ENCODE measurements at regions not wholly inside any gene's neighbourhood (a gene's known extent, or its start where the extent isn't known, plus 50 kb on each side); places are given as distances from the start of the nearest gene placed in this dataset.

- no peak overlapping the region for H3K14ac ChIP-seq (ENCODE audit: insufficient read length)
- no peak overlapping the region for H3K9ac ChIP-seq (replicated peaks in 1 of 4; ENCODE audit: extremely low read depth in 1 of 4, low read depth in 3 of 4, low read length in 3 of 4)
- H4K8ac ChIP-seq (ENCODE audit: extremely low read depth, insufficient read depth, low read length) = no peak overlapping the region
- H2BK15ac ChIP-seq (ENCODE audit: low read length) = no peak overlapping the region
- no peak overlapping the region for H2BK120ac ChIP-seq (replicated peaks; ENCODE audit: low read depth, low read length)
- H3K4me2 ChIP-seq (ENCODE audit: insufficient read depth in 1 of 2, low read depth in 2 of 2, low read length in 2 of 2) = no peak overlapping the region
- no peak overlapping the region for H2AK5ac ChIP-seq (ENCODE audit: low read depth, low read length)
- H4K20me1 ChIP-seq (replicated peaks in 1 of 2; ENCODE audit: control insufficient read depth in 1 of 2, insufficient read depth in 2 of 2, low read length in 2 of 2) = no peaks in the 10 kb centered on the region
- FAIRE-seq (no peak), DNase-seq (ENCODE audit: low read depth in 1 of 2, low spot score in 2 of 2) (no peak)
- no peaks in the 10 kb centered on the region for H3K79me1 ChIP-seq (ENCODE audit: low read depth, low read length)
- TF ChIP-seq RBBP5 (IDR thresholded peaks at IDR 0.05; ENCODE audit: borderline replicate concordance, low read depth, low read length) (no peak), BRCA1 (IDR thresholded peaks at IDR 0.05; ENCODE audit: low read depth, low read length) (no peak), SRF (IDR thresholded peaks at IDR 0.05; ENCODE audit: low read depth, low read length) (no peak), CEBPB (IDR thresholded peaks at IDR 0.05; ENCODE audit: low read depth, low read length) (no peak)
- H4K5ac ChIP-seq (ENCODE audit: insufficient read length, low read depth, low read length) = no peak overlapping the region
- 98% methylated on average over 3 of the region's 3 CpGs; no CpG with 5 or more reads in 1 of the 2 experiments for WGBS, 2 experiments (ENCODE audit: extremely low coverage in 1 of 2, insufficient coverage in 1 of 2, insufficient read length in 1 of 2, insufficient replicate concordance in 2 of 2, low coverage in 1 of 2, low lambda C conversion rate in 2 of 2, missing lambda C conversion rate in 1 of 2)
- no peaks in the 10 kb centered on the region for H3K9me3 ChIP-seq (ENCODE audit: insufficient read depth in 2 of 2, low read depth in 1 of 2, low read length in 1 of 2)
- H3K4me1 ChIP-seq (replicated peaks in 1 of 4; ENCODE audit: control insufficient read depth in 3 of 4, insufficient read depth in 4 of 4, low read length in 3 of 4) = no peaks in the 10 kb centered on the region
- no peak overlapping the region for H2AFZ ChIP-seq (ENCODE audit: low read length)
- no peak overlapping the region for H3K4ac ChIP-seq (replicated peaks; ENCODE audit: insufficient read length, low read depth, low read length)
- ChIA-PET CTCF (ENCODE audit: partially characterized antibody) (no interaction called here), POLR2A (ENCODE audit: partially characterized antibody) (interaction anchor here (0.6 kb wide), 1 partner anchor 69 kb away, joined by 3 read pairs; no protein-coding TSS in a partner anchor)
- H3K27me3 ChIP-seq (replicated peaks in 1 of 4; ENCODE audit: control insufficient read depth in 3 of 4, extremely low read depth in 1 of 4, insufficient read depth in 3 of 4, low read length in 3 of 4) = no peaks in the 10 kb centered on the region
- H2BK20ac ChIP-seq (ENCODE audit: low read length) = no peak overlapping the region
- no peak overlapping the region for H3K18ac ChIP-seq (ENCODE audit: extremely low read depth, low read length)
- H3K56ac ChIP-seq (replicated peaks; ENCODE audit: insufficient read length, low read depth, low read length) = no peak overlapping the region
- H3K36me3 ChIP-seq (ENCODE audit: control insufficient read depth in 2 of 4, insufficient read depth in 4 of 4, low read length in 3 of 4) = no peaks in the 10 kb centered on the region
- no peak overlapping the region for H2BK12ac ChIP-seq (ENCODE audit: low read depth, low read length)
- H3K23ac ChIP-seq (ENCODE audit: insufficient read length) = no peak overlapping the region
- H3K27ac ChIP-seq (ENCODE audit: low read depth, low read length) = no peak overlapping the region
- no peak overlapping the region for H3K4me3 ChIP-seq (ENCODE audit: extremely low read depth in 1 of 4, insufficient read depth in 2 of 4, low read depth in 3 of 4, low read length in 4 of 4)
- H3K79me2 ChIP-seq (ENCODE audit: control insufficient read depth in 1 of 2, insufficient read depth in 2 of 2, low read length in 2 of 2) = no peaks in the 10 kb centered on the region
- no peaks in the 10 kb centered on the region for H3K23me2 ChIP-seq (ENCODE audit: low read depth, low read length)
- H4K91ac ChIP-seq (replicated peaks; ENCODE audit: insufficient read length, low read length) = no peak overlapping the region
- H2BK5ac ChIP-seq (ENCODE audit: low read depth, low read length) = no peak overlapping the region
Observed at GRCh38 chr2:185360776-185361175, 377.8 kb upstream of the FSIP2 start.

Measured in H1 (cell line).